HFFc6 (cell line): ENCODE measurements at regions not wholly inside any gene's neighbourhood (a gene's known extent, or its start where the extent isn't known, plus 50 kb on each side); places are given as distances from the start of the nearest gene placed in this dataset.

ENCODE experiments used
- DNase-seq: peaks from one replicate; pipeline ENCODE4 v3.0.0-alpha.2; 2018
- H3K27ac Mint-ChIP-seq: 2 replicates; pipeline ENCODE4 v1.8.0; 2020; ENCODE audit warnings: mild to moderate bottlenecking, mixed read lengths
- H3K27me3 Mint-ChIP-seq: 2 replicates; pipeline ENCODE4 v1.8.0; 2021; ENCODE audit warnings: mild to moderate bottlenecking, moderate library complexity, mixed read lengths; ENCODE audit not compliant: insufficient read depth
- H3K36me3 Mint-ChIP-seq: 2 replicates; pipeline ENCODE4 v1.8.0; 2021; ENCODE audit warnings: low read depth, mixed read lengths
- H3K4me1 Mint-ChIP-seq: 2 replicates; pipeline ENCODE4 v1.8.0; 2020; ENCODE audit warnings: low read depth, mixed read lengths
- H3K4me3 Mint-ChIP-seq: 2 replicates; pipeline ENCODE4 v1.8.0; 2020; ENCODE audit warnings: mild to moderate bottlenecking, moderate library complexity, mixed read lengths
- H3K9me3 Mint-ChIP-seq: 2 replicates; pipeline ENCODE4 v1.8.0; 2020; ENCODE audit warnings: mild to moderate bottlenecking, mixed read lengths
- CTCF ChIP-seq: fragments of 200-600 bp; sonication (generic); IDR thresholded peaks from 2 replicates; pipeline ENCODE4 v1.5.0; 2021; ENCODE audit warnings: antibody characterized with exemption, mild to moderate bottlenecking

DNA sequence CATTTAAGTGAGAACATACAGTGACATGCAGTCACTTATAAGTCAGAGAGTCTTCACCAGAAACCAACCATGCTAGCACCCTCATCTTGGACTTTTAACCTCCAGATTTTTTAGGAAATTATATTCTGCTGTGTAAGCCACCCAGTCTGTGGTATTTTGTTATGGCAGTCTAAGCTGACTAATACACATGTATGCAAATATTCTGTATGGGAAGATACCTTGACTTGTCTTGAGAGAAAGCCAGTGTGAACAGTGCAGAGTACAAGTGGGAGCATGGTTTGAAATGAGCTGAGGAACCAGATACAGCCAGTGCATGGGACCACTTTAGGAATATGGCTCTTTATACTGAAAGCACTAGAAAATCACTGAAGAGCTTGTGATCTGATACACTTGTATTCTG lies 110.4 kb upstream of the MAP9 start:
- Mint-ChIP-seq H3K9me3 (no peaks in the 10 kb centered on the region; the same call in 1 of the 2 replicates), H3K4me3 (no peak overlapping the region), H3K27me3 (no peaks in the 10 kb centered on the region), H3K36me3 (no peaks in the 10 kb centered on the region), H3K4me1 (no peaks in the 10 kb centered on the region), H3K27ac (no peak overlapping the region)
- no peak for DNase-seq
- no peak for TF ChIP-seq CTCF

DNA sequence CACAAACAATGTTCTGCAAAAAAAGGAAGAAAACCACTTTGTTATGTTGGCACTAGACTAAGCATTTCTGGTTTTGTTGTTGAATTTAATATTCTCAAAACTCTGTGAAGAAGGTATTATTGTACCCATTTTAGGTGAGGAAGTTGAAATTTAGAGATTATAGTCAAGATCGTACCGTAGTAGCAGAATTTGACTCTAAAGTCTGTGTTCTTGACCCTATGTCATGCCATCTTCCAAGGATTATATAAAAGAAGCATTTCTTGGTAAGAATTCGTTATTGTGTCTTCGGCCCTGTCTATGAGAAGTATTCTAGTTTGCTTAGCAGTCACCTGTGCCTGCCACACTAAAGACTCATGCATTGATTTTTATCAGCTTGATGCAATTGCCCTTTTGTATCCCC lies 104.4 kb upstream of the MAP9 start:
- Mint-ChIP-seq H3K27me3 (no peaks in the 10 kb centered on the region), H3K36me3 (no peaks in the 10 kb centered on the region), H3K4me3 (no peak overlapping the region), H3K4me1 (no peaks in the 10 kb centered on the region), H3K9me3 (no peaks in the 10 kb centered on the region; the same call in 1 of the 2 replicates), H3K27ac (no peak overlapping the region)
- TF ChIP-seq CTCF, result no peak
- DNase-seq, result no peak

- DNase-seq, result no peak
- H3K27ac Mint-ChIP-seq, result no peak overlapping the region
- H3K36me3 Mint-ChIP-seq, result no peaks in the 10 kb centered on the region
- no peak overlapping the region for H3K4me3 Mint-ChIP-seq
- no peaks in the 10 kb centered on the region for H3K4me1 Mint-ChIP-seq
- H3K27me3 Mint-ChIP-seq, result no peaks in the 10 kb centered on the region
- no peaks in the 10 kb centered on the region; the same call in 1 of the 2 replicates for H3K9me3 Mint-ChIP-seq
- TF ChIP-seq CTCF, result no peak
Observed at GRCh38 chr4:155479835-155480234, 103.1 kb upstream of the MAP9 start.

GRCh38 chr4:155478336-155478835 lies 101.6 kb upstream of the MAP9 start:
- Mint-ChIP-seq H3K4me1 (no peaks in the 10 kb centered on the region), H3K9me3 (no peaks in the 10 kb centered on the region), H3K36me3 (no peaks in the 10 kb centered on the region), H3K4me3 (no peak overlapping the region), H3K27me3 (no peaks in the 10 kb centered on the region), H3K27ac (no peak overlapping the region)
- no peak for DNase-seq
- TF ChIP-seq CTCF, result no peak

DNA sequence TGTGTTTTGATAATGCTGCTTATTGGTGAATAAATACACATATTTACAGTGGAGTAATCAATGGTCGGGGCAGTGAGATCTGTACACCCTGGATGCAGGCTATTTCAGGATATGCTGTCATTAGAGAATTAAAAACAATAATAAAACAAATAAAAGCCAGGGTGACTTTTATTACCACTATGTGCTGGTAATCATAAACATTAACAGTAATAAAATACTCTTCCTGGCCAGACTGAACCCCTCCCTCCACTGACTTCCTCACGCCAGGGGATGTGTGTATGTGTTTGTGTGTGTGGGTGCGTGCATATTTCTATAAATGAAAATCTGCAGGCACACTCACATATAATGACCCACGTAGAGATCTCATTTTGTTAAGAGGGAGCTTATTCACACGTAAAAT lies 98.0 kb upstream of the MAP9 start:
- DNase-seq, result no peak
- peaks cover 6% of the 10 kb centered on the region; the same call in 1 of the 2 replicates for H3K9me3 Mint-ChIP-seq

More for the DNA sequence above, 98.0 kb upstream of the MAP9 start:
- H3K4me1 Mint-ChIP-seq, result no peaks in the 10 kb centered on the region
- H3K36me3 Mint-ChIP-seq, result no peaks in the 10 kb centered on the region
- H3K27me3 Mint-ChIP-seq, result no peaks in the 10 kb centered on the region
- H3K4me3 Mint-ChIP-seq, result no peak overlapping the region
- H3K27ac Mint-ChIP-seq, result no peak overlapping the region
- TF ChIP-seq CTCF, result no peak
